ENCODE measurements at regions not wholly inside any gene's neighbourhood (a gene's known extent, or its start where the extent isn't known, plus 50 kb on each side); places are given as distances from the start of the nearest gene placed in this dataset.

GRCh38 chr10:84938117-84938905 is 609.9 kb downstream of the CCSER2 start:
- TF ChIP-seq EZH2 (IDR thresholded peaks at IDR 0.05; ENCODE audit: borderline replicate concordance) (no peak), EZH2phosphoT487 (IDR thresholded peaks at IDR 0.05; ENCODE audit: low read depth, severe bottlenecking, unreplicated experiment) (no peak)
